ENCODE measurements at regions not wholly inside any gene's neighbourhood (a gene's known extent, or its start where the extent isn't known, plus 50 kb on each side); places are given as distances from the start of the nearest gene placed in this dataset.

DNA sequence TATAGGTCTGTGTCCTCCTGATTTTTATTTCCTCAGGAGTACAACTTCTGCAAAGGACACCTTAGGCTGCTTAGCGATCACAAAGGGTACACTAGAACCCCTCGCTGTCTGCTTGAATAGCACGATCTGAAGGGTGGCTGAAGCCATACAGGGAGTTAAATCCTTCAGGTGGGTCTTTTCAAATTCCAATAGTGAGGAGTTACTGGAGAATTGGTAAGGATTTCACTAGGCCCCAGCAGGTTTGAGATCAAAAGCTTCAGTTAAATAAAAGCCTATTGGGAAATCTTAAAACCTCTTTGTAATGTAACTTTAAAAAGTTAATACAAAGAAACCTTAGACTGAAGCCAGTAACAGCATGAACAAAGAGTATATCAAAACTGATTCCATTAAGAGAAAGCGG is 613.1 kb downstream of the ZEB2 start:
- Histone ChIP-seq H2AK5ac (ENCODE audit: insufficient read length, low read length) (no peak overlapping the region), H3T11ph (ENCODE audit: low read length) (no peak overlapping the region), H4K5ac (ENCODE audit: insufficient read length, low read depth, low read length) (no peak overlapping the region), H3K27ac (ENCODE audit: insufficient read length, low read depth, low read length) (no peak overlapping the region), H3K23ac (ENCODE audit: insufficient read length, low read depth, low read length) (no peak overlapping the region), H3K9ac (ENCODE audit: extremely low read depth, insufficient read length, low read length) (no peak overlapping the region), H3K27me3 (ENCODE audit: insufficient read depth, low read length) (no peaks in the 10 kb centered on the region), H3K79me2 (ENCODE audit: insufficient read depth, low read length) (no peaks in the 10 kb centered on the region), H4K8ac (replicated peaks; ENCODE audit: insufficient read length, low read depth, low read length) (no peak overlapping the region), H2BK15ac (ENCODE audit: low read depth, low read length) (no peak overlapping the region), H3K9me3 (ENCODE audit: control insufficient read depth, low read depth, low read length) (no peaks in the 10 kb centered on the region), H3K23me2 (ENCODE audit: insufficient read length, low read depth, low read length, poor library complexity, severe bottlenecking) (no peaks in the 10 kb centered on the region), H3K79me1 (ENCODE audit: insufficient read depth, low read depth, low read length, poor library complexity, severe bottlenecking) (no peaks in the 10 kb centered on the region), H3K14ac (ENCODE audit: insufficient read depth, low read length) (no peak overlapping the region), H3K56ac (ENCODE audit: insufficient read length, low read depth, low read length) (no peak overlapping the region), H2BK5ac (ENCODE audit: insufficient read length, low read length) (no peak overlapping the region), H3K18ac (ENCODE audit: insufficient read length, low read depth, low read length) (no peak overlapping the region), H4K91ac (ENCODE audit: insufficient read length, low read depth, low read length) (no peak overlapping the region), H4K20me1 (ENCODE audit: control insufficient read depth, insufficient read depth, insufficient read length) (no peaks in the 10 kb centered on the region), H3K4me2 (ENCODE audit: insufficient read depth, insufficient read length, low read length) (no peak overlapping the region), H2BK12ac (ENCODE audit: insufficient read length, low read depth, low read length) (no peak overlapping the region), H2BK120ac (ENCODE audit: low read depth, low read length, poor library complexity, severe bottlenecking) (no peak overlapping the region), H2AFZ (ENCODE audit: low read length) (no peak overlapping the region), H3K4me1 (ENCODE audit: insufficient read depth, low read length) (peaks cover 6% of the 10 kb centered on the region), H2BK20ac (ENCODE audit: low read depth, low read length, poor library complexity, severe bottlenecking) (no peak overlapping the region), H3K4ac (ENCODE audit: low read depth, low read length) (no peak overlapping the region)
- peak; percentile 49 for DNase-seq
- Mint-ChIP-seq H3K27me3 (ENCODE audit: low read depth) (peaks cover 18% of the 10 kb centered on the region), H3K4me3 (peak overlapping the region in 1 of 2 experiments; percentile 6; a peak in 2 of 5 replicates), H3K4me1 (peaks cover 35 to 39% of the 10 kb centered on the region in 2 experiments), H3K36me3 (ENCODE audit: insufficient read depth in 1 of 3, low read depth in 3 of 3) (no peaks in the 10 kb centered on the region; a peak in 1 of 7 replicates), H3K9me3 (peaks cover 0 to 2% of the 10 kb centered on the region in 2 experiments; a peak in 1 of 5 replicates), H3K27ac (peak overlapping the region in 1 of 3 experiments; percentile 55; a peak in 3 of 7 replicates)
- TF ChIP-seq, protein P1, sequence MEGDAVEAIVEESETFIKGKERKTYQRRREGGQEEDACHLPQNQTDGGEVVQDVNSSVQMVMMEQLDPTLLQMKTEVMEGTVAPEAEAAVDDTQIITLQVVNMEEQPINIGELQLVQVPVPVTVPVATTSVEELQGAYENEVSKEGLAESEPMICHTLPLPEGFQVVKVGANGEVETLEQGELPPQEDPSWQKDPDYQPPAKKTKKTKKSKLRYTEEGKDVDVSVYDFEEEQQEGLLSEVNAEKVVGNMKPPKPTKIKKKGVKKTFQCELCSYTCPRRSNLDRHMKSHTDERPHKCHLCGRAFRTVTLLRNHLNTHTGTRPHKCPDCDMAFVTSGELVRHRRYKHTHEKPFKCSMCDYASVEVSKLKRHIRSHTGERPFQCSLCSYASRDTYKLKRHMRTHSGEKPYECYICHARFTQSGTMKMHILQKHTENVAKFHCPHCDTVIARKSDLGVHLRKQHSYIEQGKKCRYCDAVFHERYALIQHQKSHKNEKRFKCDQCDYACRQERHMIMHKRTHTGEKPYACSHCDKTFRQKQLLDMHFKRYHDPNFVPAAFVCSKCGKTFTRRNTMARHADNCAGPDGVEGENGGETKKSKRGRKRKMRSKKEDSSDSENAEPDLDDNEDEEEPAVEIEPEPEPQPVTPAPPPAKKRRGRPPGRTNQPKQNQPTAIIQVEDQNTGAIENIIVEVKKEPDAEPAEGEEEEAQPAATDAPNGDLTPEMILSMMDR (conservative IDR thresholded peaks at IDR 0.05): no peak
- no CpG with 5 or more reads among the region's 4 CpGs for WGBS (ENCODE audit: extremely low coverage, insufficient read length, low lambda C conversion rate)

All from H9 (cell line).